D721Med (cell line): ENCODE measurements at regions not wholly inside any gene's neighbourhood (a gene's known extent, or its start where the extent isn't known, plus 50 kb on each side); places are given as distances from the start of the nearest gene placed in this dataset.
A peak's percentile ranks its signal among the peaks of the same experiment; 100 is the strongest.

Source experiments
- DNase-seq: peaks from one replicate; pipeline ENCODE4 v3.0.0; 2011; ENCODE audit warnings: low spot score; ENCODE audit not compliant: insufficient read length
- FAIRE-seq: peaks from 2 replicates; lab custom pipeline; 2011; peaks lifted over from hg19 to GRCh38; lab: Jason Lieb, UNC
- TF ChIP-seq, protein P1 (sequence below): IDR thresholded peaks from 2 replicates; pipeline ENCODE4 v1.5.1; 2012; ENCODE audit warnings: mild to moderate bottlenecking, control low read depth; ENCODE audit not compliant: insufficient read depth; ENCODE audit errors: missing control alignments

DNA sequence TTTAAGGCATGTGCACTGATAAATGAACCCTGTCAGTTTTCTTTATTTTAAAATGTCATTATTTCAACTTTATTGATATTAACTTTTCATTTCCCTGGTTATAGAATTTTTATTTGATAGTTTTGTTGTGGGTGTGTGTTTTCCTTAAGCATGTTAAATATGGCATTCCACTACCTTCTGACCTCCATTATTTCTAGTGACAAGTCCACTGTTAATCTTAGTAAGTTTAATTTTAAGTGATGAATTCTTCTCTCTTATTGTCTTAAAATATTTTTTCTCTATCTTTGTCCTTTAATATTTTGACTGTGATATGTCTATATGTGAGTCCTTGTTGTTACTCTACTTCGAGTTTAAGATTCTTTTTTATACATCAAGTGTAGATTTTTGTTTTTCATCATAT, 685.7 kb downstream of the GALR1 start:
- FAIRE-seq (no peak), DNase-seq (no peak)
- TF ChIP-seq, protein P1, sequence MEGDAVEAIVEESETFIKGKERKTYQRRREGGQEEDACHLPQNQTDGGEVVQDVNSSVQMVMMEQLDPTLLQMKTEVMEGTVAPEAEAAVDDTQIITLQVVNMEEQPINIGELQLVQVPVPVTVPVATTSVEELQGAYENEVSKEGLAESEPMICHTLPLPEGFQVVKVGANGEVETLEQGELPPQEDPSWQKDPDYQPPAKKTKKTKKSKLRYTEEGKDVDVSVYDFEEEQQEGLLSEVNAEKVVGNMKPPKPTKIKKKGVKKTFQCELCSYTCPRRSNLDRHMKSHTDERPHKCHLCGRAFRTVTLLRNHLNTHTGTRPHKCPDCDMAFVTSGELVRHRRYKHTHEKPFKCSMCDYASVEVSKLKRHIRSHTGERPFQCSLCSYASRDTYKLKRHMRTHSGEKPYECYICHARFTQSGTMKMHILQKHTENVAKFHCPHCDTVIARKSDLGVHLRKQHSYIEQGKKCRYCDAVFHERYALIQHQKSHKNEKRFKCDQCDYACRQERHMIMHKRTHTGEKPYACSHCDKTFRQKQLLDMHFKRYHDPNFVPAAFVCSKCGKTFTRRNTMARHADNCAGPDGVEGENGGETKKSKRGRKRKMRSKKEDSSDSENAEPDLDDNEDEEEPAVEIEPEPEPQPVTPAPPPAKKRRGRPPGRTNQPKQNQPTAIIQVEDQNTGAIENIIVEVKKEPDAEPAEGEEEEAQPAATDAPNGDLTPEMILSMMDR: no peak

DNA sequence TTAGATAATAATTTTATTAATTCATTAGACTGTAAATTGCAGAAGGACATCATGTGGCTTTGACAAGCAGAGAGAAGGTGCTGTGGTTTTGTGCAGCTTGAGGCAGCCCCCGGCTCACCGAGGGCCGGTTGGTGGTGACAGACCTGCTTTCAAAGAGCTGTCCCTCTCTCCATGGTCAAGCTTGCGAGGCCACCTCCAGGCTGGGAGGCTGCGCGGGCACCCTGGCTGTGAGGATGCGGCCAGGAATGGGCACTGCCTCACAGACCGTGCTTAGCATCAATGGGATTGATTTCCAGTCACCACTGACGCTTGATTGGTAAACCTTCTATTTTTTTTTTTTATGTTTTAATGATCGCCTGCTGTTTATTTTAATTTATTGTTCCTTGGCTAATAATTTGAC, 690.9 kb downstream of the GALR1 start:
- no peak for DNase-seq
- FAIRE-seq: no peak
- TF ChIP-seq, protein P1: no peak

DNA sequence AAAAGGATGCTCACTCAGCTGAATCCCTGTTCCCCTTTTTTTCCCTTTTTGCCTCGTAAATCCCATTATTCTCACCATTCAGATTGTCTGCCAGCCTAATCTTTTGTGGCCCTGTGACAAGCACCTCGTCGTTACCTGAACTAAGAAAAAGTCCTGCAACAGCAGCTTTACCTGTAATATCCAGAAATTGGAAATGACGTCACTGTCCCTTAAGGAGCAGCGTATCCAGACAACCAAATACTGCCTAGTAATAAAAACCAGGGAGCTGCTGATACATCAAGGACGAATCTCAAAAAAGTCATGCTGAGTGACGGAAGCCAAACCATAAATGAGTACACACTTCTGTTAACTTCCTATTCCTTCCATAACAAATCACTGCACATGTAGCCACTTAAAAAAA, 694.9 kb downstream of the GALR1 start:
- TF ChIP-seq, protein P1: no peak
- no peak for DNase-seq
- FAIRE-seq: no peak

DNA sequence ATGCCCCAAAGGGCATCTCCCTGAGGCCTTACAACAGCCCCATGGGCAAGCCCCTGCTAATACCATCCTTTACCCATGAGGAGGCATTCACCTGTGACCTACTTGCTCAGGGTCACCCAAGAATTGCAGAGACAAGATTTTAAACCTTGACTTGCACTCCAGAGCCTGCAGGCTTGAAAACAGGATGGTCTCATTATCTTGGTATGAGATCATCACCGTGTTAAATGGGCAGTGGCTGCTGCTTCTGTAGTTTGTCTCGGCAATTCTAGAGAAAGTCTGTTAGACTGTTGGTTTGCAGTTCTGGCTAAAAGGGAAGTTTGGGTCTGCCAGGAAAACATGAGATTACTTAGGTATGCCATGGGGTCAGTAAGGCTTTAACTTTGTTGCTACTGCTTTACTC, 698.9 kb downstream of the GALR1 start:
- DNase-seq (no peak), FAIRE-seq (peak; percentile 38)
- TF ChIP-seq, protein P1: no peak

DNA sequence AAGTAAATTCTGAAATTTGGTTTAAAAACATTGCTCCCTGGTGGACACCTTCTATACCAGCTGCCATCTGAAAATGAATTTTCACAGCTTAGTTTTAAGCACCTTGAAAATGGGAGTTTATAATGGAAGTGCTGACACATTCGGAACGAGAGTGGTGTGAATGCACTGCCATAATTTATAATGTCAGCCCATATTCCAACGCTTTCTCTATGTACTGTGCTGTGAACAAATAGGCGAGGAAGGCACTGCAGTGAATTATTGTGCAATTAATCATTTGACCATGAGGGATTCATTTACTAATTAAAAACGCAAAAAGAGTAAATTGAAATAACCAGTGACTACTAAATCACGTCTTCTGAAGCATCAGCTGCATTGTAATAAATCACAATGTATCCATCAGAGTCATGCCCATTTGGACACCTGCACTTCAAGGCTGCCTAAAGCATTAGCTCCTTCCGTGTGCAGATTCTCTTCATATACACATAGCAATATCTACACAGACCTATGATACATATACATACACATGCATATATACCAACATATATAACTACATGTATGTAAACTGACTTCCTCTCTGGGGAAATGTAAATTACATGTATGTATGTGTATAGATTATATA, 699.8 kb downstream of the GALR1 start:
- DNase-seq: no peak
- peak; percentile 64 for FAIRE-seq
- TF ChIP-seq, protein P1: no peak

DNA sequence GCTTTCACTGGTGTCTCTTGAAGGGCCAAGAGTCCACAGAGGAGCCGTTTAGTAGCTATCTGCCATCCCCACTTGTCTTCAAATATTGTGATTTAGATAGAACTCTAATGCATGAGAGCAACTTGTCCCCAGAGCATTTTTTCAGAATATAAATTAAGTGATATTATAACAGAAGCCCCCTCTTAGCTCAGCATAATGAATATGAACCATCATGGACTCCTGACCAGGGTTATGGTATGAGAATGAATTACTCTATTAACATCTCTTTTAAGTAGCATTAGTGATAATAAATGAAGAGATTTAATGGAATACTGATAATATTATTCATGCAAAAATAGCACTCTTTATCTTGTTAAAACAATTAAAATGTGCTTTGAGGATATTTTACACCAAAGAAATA, 709.6 kb downstream of the GALR1 start:
- DNase-seq: no peak
- TF ChIP-seq, protein P1: no peak
- no peak for FAIRE-seq

DNA sequence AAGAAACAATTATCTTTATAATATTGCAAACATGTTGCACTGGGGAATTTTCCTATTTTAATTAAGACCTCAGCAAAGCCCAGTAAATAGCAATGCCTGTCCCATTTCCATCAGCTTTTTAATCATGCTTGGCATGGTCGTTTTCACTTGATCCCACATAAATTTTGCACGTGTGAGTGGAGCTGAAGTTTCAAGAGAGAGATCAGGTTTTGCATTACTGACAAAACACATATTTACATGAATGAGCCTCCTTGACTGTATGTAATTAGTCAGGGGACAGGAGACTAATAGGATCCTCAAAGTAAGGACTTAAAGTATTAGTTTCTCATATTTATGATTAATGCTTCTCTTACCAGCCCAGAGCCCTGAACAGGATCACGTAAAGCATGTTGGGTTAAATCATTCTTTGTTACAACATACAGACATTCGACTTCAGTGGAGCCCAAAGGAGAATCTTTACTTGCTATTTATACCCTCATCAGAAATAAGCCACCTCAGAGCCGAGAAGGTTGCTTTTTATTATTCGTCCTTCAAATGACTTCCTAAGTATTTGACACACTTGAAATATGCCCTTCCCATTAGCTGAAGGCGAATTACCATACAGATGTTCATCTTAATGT, 711.3 kb downstream of the GALR1 start:
- TF ChIP-seq, protein P1: no peak
- FAIRE-seq (peak; percentile 100), DNase-seq (no peak)
